H9 (cell line): ENCODE measurements at regions not wholly inside any gene's neighbourhood (a gene's known extent, or its start where the extent isn't known, plus 50 kb on each side); places are given as distances from the start of the nearest gene placed in this dataset.
A peak's percentile ranks its signal among the peaks of the same experiment; 100 is the strongest.

Experiments
- DNase-seq: peaks from one replicate; pipeline ENCODE4 v3.0.0-alpha.2; 2017
- H2AFZ ChIP-seq: one replicate; pipeline ENCODE4 v1.6.1; 2013; ENCODE audit warnings: mild to moderate bottlenecking, low read length, control low read depth, moderate library complexity
- H2AK5ac ChIP-seq: 2 replicates; pipeline ENCODE4 v1.6.1; 2013; ENCODE audit warnings: low read length, control low read depth, mixed read lengths; ENCODE audit not compliant: insufficient read length
- H2BK120ac ChIP-seq: one replicate; pipeline ENCODE4 v1.6.1; 2013; ENCODE audit warnings: low read depth, mild to moderate bottlenecking, low read length, control low read depth, inconsistent platforms; ENCODE audit not compliant: poor library complexity, severe bottlenecking
- H2BK12ac ChIP-seq: 2 replicates; pipeline ENCODE4 v1.6.1; 2013; ENCODE audit warnings: low read length, control low read depth, mixed read lengths, low read depth; ENCODE audit not compliant: insufficient read length
- H2BK15ac ChIP-seq: 2 replicates; pipeline ENCODE4 v1.6.1; 2013; ENCODE audit warnings: low read depth, low read length, control low read depth
- H2BK20ac ChIP-seq: one replicate; pipeline ENCODE4 v1.6.1; 2013; ENCODE audit warnings: low read depth, mild to moderate bottlenecking, low read length, control low read depth, inconsistent platforms; ENCODE audit not compliant: poor library complexity, severe bottlenecking
- H2BK5ac ChIP-seq: 2 replicates; pipeline ENCODE4 v1.6.1; 2013; ENCODE audit warnings: low read length, control low read depth, mixed read lengths; ENCODE audit not compliant: insufficient read length
- H3K14ac ChIP-seq: 2 replicates; pipeline ENCODE4 v1.6.1; 2013; ENCODE audit warnings: low read length, control low read depth; ENCODE audit not compliant: insufficient read depth
- H3K18ac ChIP-seq: 2 replicates; pipeline ENCODE4 v1.6.1; 2013; ENCODE audit warnings: low read depth, mild to moderate bottlenecking, mixed read lengths, low read length, control low read depth; ENCODE audit not compliant: insufficient read length
- H3K23ac ChIP-seq: 2 replicates; pipeline ENCODE4 v1.6.1; 2013; ENCODE audit warnings: low read length, control low read depth, mixed read lengths, low read depth; ENCODE audit not compliant: insufficient read length
- H3K23me2 ChIP-seq: 2 replicates; pipeline ENCODE4 v1.6.1; 2013; ENCODE audit warnings: low read depth, mild to moderate bottlenecking, mixed read lengths, low read length, control low read depth; ENCODE audit not compliant: insufficient read length, poor library complexity, severe bottlenecking
- H3K27ac ChIP-seq: 2 replicates; pipeline ENCODE4 v1.5.1; 2013; ENCODE audit warnings: low read length, control low read depth, mixed read lengths, low read depth; ENCODE audit not compliant: insufficient read length
- H3K27me3 ChIP-seq: 2 replicates; pipeline ENCODE4 v1.6.1; 2013; ENCODE audit warnings: low read length, control low read depth, inconsistent platforms; ENCODE audit not compliant: insufficient read depth
- H3K4ac ChIP-seq: 2 replicates; pipeline ENCODE4 v1.6.1; 2013; ENCODE audit warnings: low read depth, mild to moderate bottlenecking, control low read depth, inconsistent platforms, low read length, moderate library complexity
- H3K4me1 ChIP-seq: 2 replicates; pipeline ENCODE4 v1.6.1; 2013; ENCODE audit warnings: low read length, control low read depth, inconsistent platforms; ENCODE audit not compliant: insufficient read depth
- H3K4me2 ChIP-seq: 2 replicates; pipeline ENCODE4 v1.6.1; 2013; ENCODE audit warnings: low read length, control low read depth, mixed read lengths; ENCODE audit not compliant: insufficient read length, insufficient read depth
- H3K56ac ChIP-seq: 2 replicates; pipeline ENCODE4 v1.6.1; 2013; ENCODE audit warnings: low read depth, mild to moderate bottlenecking, mixed read lengths, low read length, control low read depth; ENCODE audit not compliant: insufficient read length
- H3K79me1 ChIP-seq: 2 replicates; pipeline ENCODE4 v1.6.1; 2013; ENCODE audit warnings: low read depth, mild to moderate bottlenecking, moderate library complexity, low read length, control low read depth, inconsistent platforms; ENCODE audit not compliant: insufficient read depth, poor library complexity, severe bottlenecking
- H3K79me2 ChIP-seq: 2 replicates; pipeline ENCODE4 v1.6.1; 2013; ENCODE audit warnings: low read length, control low read depth, inconsistent platforms; ENCODE audit not compliant: insufficient read depth
- H3K9ac ChIP-seq: 2 replicates; pipeline ENCODE4 v1.6.1; 2013; ENCODE audit warnings: low read length, control low read depth, mixed read lengths; ENCODE audit not compliant: insufficient read length; ENCODE audit errors: extremely low read depth
- H3K9me3 ChIP-seq: one replicate; pipeline ENCODE4 v1.6.1; 2013; ENCODE audit warnings: low read depth, low read length, inconsistent platforms; ENCODE audit not compliant: control insufficient read depth
- H3T11ph ChIP-seq: one replicate; pipeline ENCODE4 v1.6.1; 2013; ENCODE audit warnings: mild to moderate bottlenecking, low read length, control low read depth, inconsistent platforms
- H4K20me1 ChIP-seq: one replicate; pipeline ENCODE4 v1.6.1; 2013; ENCODE audit not compliant: control insufficient read depth, insufficient read length, insufficient read depth
- H4K5ac ChIP-seq: 2 replicates; pipeline ENCODE4 v1.6.1; 2013; ENCODE audit warnings: low read depth, mild to moderate bottlenecking, mixed read lengths, low read length, control low read depth; ENCODE audit not compliant: insufficient read length
- H4K8ac ChIP-seq: replicated peaks from 2 replicates; pipeline ENCODE4 v1.6.1; 2013; ENCODE audit warnings: low read length, control low read depth, mixed read lengths, low read depth; ENCODE audit not compliant: insufficient read length
- H4K91ac ChIP-seq: 2 replicates; pipeline ENCODE4 v1.6.1; 2013; ENCODE audit warnings: low read depth, mild to moderate bottlenecking, moderate library complexity, mixed read lengths, low read length, control low read depth; ENCODE audit not compliant: insufficient read length
- H3K27ac Mint-ChIP-seq, 3 experiments: 2 replicates in 2 of 3; 3 replicates in 1 of 3; pipeline ENCODE4 v1.8.0; 2020 to 2021; ENCODE audit warnings: mixed read lengths in 3 of 3, mild to moderate bottlenecking in 1 of 3, moderate library complexity in 1 of 3
- H3K27me3 Mint-ChIP-seq: 2 replicates; pipeline ENCODE4 v1.8.0; 2021; ENCODE audit warnings: low read depth, mild to moderate bottlenecking, moderate library complexity, mixed read lengths
- H3K36me3 Mint-ChIP-seq, 3 experiments: 2 replicates in 2 of 3; 3 replicates in 1 of 3; pipeline ENCODE4 v1.8.0; 2020 to 2021; ENCODE audit warnings: low read depth in 3 of 3, mixed read lengths in 3 of 3; ENCODE audit not compliant: insufficient read depth in 1 of 3
- H3K4me1 Mint-ChIP-seq, 2 experiments: 2 replicates each; pipeline ENCODE4 v1.8.0; 2020; ENCODE audit warnings: mixed read lengths in 2 of 2
- H3K4me3 Mint-ChIP-seq, 2 experiments: 2 replicates in 1 of 2; 3 replicates in 1 of 2; pipeline ENCODE4 v1.8.0; 2020 to 2021; ENCODE audit warnings: mild to moderate bottlenecking in 2 of 2, mixed read lengths in 2 of 2, moderate library complexity in 1 of 2
- H3K9me3 Mint-ChIP-seq, 2 experiments: 2 replicates in 1 of 2; 3 replicates in 1 of 2; pipeline ENCODE4 v1.8.0; 2020; ENCODE audit warnings: mild to moderate bottlenecking in 2 of 2, mixed read lengths in 2 of 2, moderate library complexity in 1 of 2
- WGBS: extraction: QIAGEN DNeasy Blood & Tissue Kit; methylation state at CpG from one replicate; pipeline ENCODE4 v1.1.7; 2013; ENCODE audit warnings: missing lambda C conversion rate, low lambda C conversion rate, mixed read lengths; ENCODE audit not compliant: insufficient read length; ENCODE audit errors: extremely low coverage; 5-methylcytosine and 5-hydroxymethylcytosine counted together
- TF ChIP-seq, protein P1 (sequence below): fragments of 200-600 bp; sonication (generic); conservative IDR thresholded peaks from 3 replicates; pipeline ENCODE4 v1.8.0; 2021; ENCODE audit warnings: antibody characterized with exemption, mild to moderate bottlenecking

DNA sequence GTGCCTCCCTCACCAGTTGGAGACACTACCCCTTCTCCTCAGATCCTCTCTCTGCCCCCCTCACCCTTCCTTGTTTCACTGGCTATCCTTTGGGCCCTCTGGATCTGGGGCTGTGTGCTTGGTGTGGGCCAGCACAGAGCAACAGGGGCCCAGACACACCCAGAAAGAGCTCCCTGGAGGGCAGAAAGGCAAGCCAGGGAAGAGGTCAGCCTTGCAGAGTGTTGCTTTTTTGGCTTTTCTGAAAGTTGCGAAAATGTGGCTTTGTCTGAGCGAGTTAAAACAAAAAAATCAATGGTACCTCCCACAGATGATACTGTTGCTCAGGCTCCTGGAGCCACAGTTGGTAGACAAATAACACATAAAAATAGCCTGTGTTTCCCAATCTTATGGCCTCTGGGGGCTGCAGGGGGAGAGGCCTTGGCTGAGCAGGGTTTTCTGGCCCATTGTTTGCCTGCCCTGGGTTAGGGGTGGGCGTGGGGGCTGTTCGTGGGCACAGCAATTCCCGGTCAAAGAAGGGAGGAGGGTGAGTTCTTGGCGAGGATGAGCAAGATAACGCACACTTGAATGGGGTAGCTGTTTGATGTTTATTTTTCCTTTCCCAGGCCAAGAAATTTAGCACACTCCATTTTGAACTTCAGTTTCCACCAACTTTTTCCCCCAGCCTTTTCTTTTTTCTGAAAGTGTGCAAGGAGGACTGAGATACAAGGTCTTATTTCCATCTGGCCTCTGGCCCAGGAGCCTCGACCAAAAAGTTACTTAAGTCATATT, 167.0 kb upstream of the HAAO start:
- no CpG with 5 or more reads among the region's 8 CpGs for WGBS
- H3K4ac ChIP-seq = no peak overlapping the region

More for the DNA sequence above, 167.0 kb upstream of the HAAO start:
- Histone ChIP-seq H3K79me1 (no peaks in the 10 kb centered on the region), H3K4me2 (no peak overlapping the region), H3K79me2 (no peaks in the 10 kb centered on the region), H3K23ac (no peak overlapping the region), H3K14ac (no peak overlapping the region), H3K27me3 (no peaks in the 10 kb centered on the region), H3K23me2 (no peaks in the 10 kb centered on the region), H4K91ac (no peak overlapping the region), H2BK120ac (no peak overlapping the region), H4K5ac (no peak overlapping the region), H3K4me1 (peaks cover 5% of the 10 kb centered on the region; the same call in 1 of the 2 replicates), H2AK5ac (no peak overlapping the region), H4K20me1 (no peaks in the 10 kb centered on the region), H2BK15ac (no peak overlapping the region), H3K18ac (no peak overlapping the region), H3K27ac (no peak overlapping the region), H3K56ac (no peak overlapping the region), H3K9ac (no peak overlapping the region), H2BK5ac (no peak overlapping the region), H4K8ac (no peak overlapping the region), H3T11ph (no peak overlapping the region), H2AFZ (no peak overlapping the region), H2BK20ac (no peak overlapping the region), H3K9me3 (no peaks in the 10 kb centered on the region), H2BK12ac (no peak overlapping the region)
- peak overlapping the region in 2 of 3 experiments; percentile 53 to 62; a peak in 3 of 7 replicates for H3K27ac Mint-ChIP-seq
- peaks cover 9% of the 10 kb centered on the region for H3K27me3 Mint-ChIP-seq
- H3K36me3 Mint-ChIP-seq = no peaks in the 10 kb centered on the region
- H3K4me1 Mint-ChIP-seq = peaks cover 60 to 63% of the 10 kb centered on the region in 2 experiments
- TF ChIP-seq, protein P1, sequence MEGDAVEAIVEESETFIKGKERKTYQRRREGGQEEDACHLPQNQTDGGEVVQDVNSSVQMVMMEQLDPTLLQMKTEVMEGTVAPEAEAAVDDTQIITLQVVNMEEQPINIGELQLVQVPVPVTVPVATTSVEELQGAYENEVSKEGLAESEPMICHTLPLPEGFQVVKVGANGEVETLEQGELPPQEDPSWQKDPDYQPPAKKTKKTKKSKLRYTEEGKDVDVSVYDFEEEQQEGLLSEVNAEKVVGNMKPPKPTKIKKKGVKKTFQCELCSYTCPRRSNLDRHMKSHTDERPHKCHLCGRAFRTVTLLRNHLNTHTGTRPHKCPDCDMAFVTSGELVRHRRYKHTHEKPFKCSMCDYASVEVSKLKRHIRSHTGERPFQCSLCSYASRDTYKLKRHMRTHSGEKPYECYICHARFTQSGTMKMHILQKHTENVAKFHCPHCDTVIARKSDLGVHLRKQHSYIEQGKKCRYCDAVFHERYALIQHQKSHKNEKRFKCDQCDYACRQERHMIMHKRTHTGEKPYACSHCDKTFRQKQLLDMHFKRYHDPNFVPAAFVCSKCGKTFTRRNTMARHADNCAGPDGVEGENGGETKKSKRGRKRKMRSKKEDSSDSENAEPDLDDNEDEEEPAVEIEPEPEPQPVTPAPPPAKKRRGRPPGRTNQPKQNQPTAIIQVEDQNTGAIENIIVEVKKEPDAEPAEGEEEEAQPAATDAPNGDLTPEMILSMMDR = no peak
- DNase-seq = no peak
- H3K4me3 Mint-ChIP-seq = no peak overlapping the region; a peak in 1 of 5 replicates
- no peaks in the 10 kb centered on the region for H3K9me3 Mint-ChIP-seq
